Occipital lobe (tissue), 1 donor: ENCODE measurements at regions not wholly inside any gene's neighbourhood (a gene's known extent, or its start where the extent isn't known, plus 50 kb on each side); places are given as distances from the start of the nearest gene placed in this dataset.

Experiments used
- DNase-seq: peaks from one replicate; lab custom pipeline; 2025; lab: John Stamatoyannopoulos, UW

DNA sequence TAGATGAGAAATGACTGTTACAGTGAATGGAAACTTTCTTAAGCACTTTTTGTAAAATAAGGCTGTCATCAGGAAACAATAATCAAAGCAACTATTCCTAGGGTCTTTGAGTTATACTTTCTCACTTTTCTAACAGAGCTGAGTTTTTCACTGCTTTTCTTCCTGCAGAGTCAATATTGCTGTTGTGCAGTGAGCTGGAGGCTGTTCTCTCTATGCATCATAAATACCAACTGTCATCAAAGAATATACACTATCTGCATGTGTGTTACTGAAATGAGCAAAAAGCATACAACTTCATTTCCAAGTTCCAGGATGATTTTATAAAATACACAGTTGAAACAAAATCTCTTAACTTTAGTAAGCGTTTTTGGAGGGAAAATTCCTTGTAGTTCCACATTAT lies 110.4 kb upstream of the CPSF6 start:
- DNase-seq: no peak

- DNase-seq: no peak
Measured at GRCh38 chr12:69129564-69129963, 109.8 kb upstream of the CPSF6 start.

DNA sequence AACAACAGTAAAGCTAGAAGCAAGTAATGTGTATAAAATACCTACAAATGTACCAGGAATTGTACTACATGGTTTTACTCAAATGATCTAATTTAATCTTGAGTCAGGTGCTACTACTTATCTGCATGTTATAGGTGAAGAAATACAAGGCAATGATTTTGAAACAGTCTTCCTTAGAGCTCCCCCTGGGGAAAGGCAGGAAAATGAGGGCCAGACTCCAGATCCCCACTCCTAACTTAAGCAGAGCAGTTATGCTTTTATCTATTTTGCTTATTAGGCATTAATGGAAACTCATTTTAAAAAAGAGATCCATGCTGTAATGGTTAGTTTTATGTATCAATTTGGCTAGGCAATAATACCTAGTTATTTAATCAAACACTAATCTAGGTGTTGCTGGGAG lies 109.3 kb upstream of the CPSF6 start:
- no peak for DNase-seq

- DNase-seq: no peak
Measured at GRCh38 chr12:69131077-69131476, 108.3 kb upstream of the CPSF6 start.

DNA sequence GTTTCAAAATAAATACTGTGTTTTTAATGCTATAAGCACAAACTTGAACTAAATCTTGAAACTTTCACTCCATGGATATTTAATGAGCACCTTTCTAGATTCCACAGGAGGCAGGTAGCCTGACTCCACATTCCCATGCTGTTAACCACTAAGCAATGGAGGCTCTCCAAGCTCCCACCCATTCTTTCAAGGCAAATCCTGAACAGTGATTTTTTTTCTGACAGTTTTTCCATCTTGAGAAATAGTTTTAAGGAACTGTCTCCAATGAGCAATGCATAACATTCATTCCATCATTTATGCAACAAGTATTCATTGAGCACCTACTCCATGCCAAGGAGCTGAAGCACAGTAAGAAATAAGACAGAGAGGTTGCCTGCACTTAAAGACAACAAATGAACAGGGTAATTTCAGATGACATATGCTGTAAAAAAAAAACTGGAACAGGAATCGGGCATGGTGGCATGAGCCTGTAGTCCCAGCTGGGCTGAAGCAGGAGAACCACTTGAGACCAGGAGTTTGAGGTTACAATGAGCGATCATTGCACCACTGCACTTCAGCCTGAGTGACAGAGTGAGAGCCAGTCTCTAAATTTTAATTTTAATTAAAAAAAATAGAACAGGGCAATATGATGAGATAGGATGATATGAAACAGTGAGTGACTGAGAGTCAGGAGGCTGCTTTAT lies 102.3 kb upstream of the CPSF6 start:
- no peak for DNase-seq

DNA sequence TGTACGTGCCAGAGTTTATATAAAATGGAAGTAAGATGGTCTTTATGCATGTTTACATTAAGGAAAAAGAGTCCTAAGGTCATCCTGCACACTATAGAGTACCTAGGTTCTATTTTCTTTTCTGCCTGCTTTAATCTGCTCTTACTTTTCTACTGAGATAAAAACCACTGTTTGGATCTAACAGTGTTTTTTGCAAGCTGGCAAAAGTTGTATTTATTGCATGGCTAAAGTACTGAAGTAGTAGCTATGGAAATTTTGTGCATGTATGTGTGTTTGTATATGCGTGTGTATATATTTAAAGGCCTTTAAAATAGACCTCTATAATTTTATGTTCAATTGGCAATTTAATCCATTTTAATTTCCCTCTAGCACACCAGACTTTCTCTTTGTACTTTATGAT lies 98.3 kb upstream of the CPSF6 start:
- DNase-seq: no peak

- DNase-seq: no peak
Measured at GRCh38 chr12:69149270-69149669, 90.1 kb upstream of the CPSF6 start.

- DNase-seq: no peak
Measured at GRCh38 chr12:69150083-69150795, 89.1 kb upstream of the CPSF6 start.

GRCh38 chr12:69150796-69151127 lies 88.6 kb upstream of the CPSF6 start:
- DNase-seq: no peak

DNA sequence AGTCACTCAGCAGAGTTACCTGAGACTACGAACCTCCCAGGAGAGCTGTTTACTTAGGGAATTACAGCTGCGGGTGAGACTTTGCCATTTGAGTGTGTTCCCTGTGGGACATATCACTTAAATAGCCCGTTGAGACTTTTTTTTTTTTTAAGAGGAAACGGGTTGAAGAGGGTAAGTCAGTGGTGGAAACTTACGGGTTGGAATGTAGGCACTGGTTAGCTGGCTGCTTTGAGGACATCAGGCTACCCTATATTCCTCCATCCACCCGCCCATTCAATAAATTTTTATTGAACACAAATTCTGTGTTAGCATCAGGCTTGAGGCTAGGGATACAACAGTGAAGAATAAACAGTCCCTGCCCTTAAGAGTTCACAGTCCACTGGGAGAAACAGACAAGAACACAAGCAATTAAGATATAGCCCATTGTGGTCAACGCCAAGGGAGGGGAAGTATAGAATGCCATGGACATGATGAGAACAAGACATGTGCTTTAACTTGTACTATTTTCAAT lies 88.1 kb upstream of the CPSF6 start:
- DNase-seq: no peak

DNA sequence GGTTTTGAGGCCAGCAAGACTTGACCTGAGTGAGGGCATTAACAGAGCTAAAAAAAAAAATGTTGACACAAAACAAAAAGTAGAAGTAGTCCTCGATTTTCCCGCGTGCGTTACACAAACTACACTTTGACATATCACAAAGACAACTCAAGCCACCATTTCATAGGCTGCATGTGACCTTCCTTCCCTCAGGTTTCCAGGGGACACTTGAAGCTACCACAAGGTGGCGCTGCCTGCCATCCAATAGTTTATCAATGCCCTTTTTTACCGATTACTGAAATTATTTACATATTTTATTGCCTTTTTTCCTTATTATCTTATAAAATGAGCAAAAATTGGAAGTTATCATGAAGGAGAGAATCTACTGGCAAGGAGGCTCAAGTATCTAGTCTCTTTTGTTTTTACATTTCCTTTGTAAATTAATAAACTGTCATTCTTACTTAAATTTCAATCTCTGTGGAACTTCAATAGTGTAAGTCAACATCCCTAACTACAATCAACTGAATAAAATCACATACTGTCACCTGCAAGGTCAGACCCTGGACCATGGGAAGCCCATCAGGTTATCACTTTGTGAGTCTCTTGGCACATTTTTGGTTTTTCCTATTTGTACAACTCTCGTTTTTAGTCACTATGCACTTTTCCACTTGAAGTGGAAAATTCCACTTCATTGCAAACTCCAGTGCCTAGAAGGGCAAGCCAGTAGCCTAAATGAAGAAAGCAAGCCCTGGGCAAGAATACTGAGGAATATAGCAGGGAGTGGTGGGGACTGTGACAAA lies 84.6 kb upstream of the CPSF6 start:
- no peak for DNase-seq

DNA sequence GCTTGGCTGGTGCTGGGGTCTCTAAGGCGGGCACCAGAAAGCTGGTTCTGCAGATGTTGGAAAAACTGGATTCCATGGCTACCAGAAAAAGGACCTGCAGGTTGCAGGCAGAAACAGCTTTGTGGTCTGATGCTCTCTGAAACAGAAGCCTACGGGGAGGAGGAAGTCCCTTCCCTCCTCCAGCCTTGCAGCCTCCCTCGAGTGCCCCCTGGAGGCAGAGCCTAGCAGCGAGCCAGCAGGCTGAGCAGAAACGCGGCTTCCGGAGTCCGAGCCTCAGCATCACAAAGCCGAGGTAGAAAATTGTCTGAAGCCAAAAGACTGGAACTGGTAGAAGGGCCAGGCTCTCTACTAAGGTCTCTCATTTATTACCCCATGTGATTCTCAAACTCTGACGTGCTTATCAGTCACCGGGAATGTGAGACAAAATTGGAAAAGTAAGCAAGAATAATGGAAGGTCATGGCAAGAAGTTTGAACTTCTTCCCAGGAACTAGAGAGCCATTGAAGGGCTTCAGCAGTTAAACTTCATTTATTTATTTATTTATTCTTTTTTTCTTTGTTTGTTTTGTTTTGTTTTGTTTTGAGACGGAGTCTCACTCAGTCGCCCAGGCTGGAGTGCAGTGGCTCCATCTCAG lies 82.2 kb upstream of the CPSF6 start:
- DNase-seq: peak; percentile 59

GRCh38 chr12:69161829-69162228 lies 77.5 kb upstream of the CPSF6 start:
- DNase-seq: no peak

GRCh38 chr12:69163681-69164362 lies 75.5 kb upstream of the CPSF6 start:
- no peak for DNase-seq

DNA sequence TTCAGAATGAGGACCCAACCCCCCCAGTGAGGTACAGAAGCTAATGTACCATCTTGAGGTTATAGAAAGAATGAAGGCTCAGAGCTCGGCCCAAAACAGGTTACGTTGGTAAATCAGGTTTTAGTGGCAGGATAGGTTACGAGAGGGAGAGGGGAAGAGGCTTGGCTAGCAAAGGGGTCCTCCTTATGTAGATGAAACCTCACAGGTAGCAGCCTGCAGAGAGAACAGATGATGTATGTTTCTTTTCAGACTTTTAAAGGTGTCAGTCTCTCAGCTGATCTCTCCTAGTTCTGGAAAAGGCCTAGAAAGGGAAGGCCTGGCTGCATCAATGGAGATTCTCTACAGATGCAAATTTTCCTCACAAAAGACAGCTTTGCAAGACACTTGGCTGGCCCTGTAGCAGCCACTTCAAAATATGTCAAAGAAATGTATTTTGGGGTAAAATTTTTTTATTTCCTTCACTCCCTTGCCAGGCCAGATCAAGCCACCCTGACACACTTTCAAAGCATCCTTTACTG lies 71.7 kb upstream of the CPSF6 start:
- no peak for DNase-seq

DNA sequence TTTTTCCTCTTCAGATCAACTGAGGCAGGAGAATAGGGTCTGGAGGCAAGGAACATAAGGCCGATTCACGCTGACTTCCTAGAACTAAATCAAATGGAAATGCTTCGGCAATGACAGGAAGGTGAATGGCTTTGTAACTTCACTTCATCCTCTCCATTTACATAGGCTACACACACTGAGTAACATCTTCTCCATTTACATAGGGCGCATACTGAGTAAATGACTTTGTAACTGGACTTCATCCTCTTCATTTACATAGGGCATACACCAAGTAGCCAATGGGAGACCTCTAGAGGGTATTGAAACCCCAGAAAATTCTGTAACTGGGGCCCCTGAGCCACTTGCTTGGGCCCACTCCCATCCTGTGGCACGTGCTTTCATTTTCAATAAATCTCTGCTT lies 71.0 kb upstream of the CPSF6 start:
- DNase-seq: no peak

DNA sequence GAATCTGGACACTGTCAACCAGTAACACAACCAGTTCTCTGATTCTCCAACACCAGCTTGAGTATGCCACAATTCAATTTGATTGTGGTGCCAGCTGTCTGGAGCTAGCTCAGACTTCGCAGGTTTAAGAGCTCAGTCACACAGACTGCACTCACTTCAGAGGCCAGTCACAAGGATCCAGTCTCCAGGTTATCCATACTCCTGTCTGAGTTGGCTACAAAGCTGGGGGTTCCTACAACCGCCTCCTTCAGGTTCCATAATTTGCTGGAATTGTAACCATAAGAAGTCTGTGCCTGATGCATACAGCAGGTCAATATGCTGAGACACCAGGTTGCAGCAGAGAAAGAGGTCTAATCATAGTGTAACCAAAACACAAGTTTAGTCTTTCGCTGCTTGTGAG lies 70.5 kb upstream of the CPSF6 start:
- DNase-seq: no peak

GRCh38 chr12:69170293-69170692 lies 69.1 kb upstream of the CPSF6 start:
- DNase-seq: no peak

- no peak for DNase-seq
Measured at GRCh38 chr12:69171881-69172280, 67.5 kb upstream of the CPSF6 start.

- DNase-seq: no peak
Measured at GRCh38 chr12:69172491-69172890, 66.9 kb upstream of the CPSF6 start.

DNA sequence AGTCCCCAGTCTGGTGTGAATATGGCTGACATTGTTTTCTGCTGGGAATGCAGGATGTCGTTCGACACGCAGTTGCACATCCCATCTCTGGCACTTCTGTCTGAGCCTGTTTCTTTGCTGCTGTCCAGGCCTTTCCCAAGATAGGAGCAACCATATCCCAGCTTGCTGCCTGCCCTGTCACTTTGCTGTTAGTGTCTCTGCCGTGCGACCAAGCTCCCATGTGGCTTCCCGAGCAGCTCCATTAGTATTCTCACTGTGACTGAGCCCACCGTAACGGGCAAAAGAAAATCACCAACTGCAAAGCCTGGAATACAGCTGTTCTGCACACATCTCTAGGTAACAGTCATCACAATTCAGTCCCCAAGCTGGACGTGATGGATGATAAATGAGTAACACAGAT lies 66.0 kb upstream of the CPSF6 start:
- no peak for DNase-seq
